GM12891 (cell line): ENCODE measurements at regions not wholly inside any gene's neighbourhood (a gene's known extent, or its start where the extent isn't known, plus 50 kb on each side); places are given as distances from the start of the nearest gene placed in this dataset.
"Not testable (repeated sequence)": the region's sequence is repeated elsewhere in the genome, so short reads cannot be mapped to it uniquely, and the experiment has no call there.

Experiments
- DNase-seq: peaks from one replicate; pipeline ENCODE4 v3.0.0; 2011; ENCODE audit warnings: low spot score; ENCODE audit not compliant: insufficient read length
- FAIRE-seq: peaks from 2 replicates; lab custom pipeline; 2011; peaks lifted over from hg19 to GRCh38; lab: Jason Lieb, UNC
- PAX5 ChIP-seq: IDR thresholded peaks from 2 replicates; pipeline ENCODE4 v1.6.1; 2011; ENCODE audit warnings: low read length, moderate library complexity, mild to moderate bottlenecking; ENCODE audit not compliant: insufficient read depth, severe bottlenecking
- POLR2A ChIP-seq: IDR thresholded peaks from 2 replicates; pipeline ENCODE4 v1.6.1; 2011; ENCODE audit warnings: low read depth, low read length, control low read depth
- POLR2AphosphoS5 ChIP-seq: IDR thresholded peaks from 2 replicates; pipeline ENCODE4 v1.6.1; 2011; ENCODE audit warnings: low read depth, low read length, control low read depth
- POU2F2 ChIP-seq: IDR thresholded peaks from 2 replicates; pipeline ENCODE4 v1.6.1; 2011; ENCODE audit warnings: low read depth, mild to moderate bottlenecking, control low read depth, low read length, moderate library complexity
- SPI1 ChIP-seq: IDR thresholded peaks from 2 replicates; pipeline ENCODE4 v1.6.1; 2011; ENCODE audit warnings: low read depth, low read length, control low read depth
- TAF1 ChIP-seq: IDR thresholded peaks from 2 replicates; pipeline ENCODE4 v1.6.1; 2011; ENCODE audit warnings: low read depth, low read length, control low read depth

GRCh38 chr9:124084087-124084486 lies 72.5 kb downstream of the LHX2 start:
- TF ChIP-seq POLR2AphosphoS5 (no peak), PAX5 (no peak), POU2F2 (no peak), TAF1 (no peak), POLR2A (no peak), SPI1 (no peak)
- FAIRE-seq (no peak), DNase-seq (no peak)

- FAIRE-seq (no peak), DNase-seq (no peak)
- no peak for TF ChIP-seq POLR2A
- no peak for TF ChIP-seq POLR2AphosphoS5
- no peak for TF ChIP-seq TAF1
Measured at GRCh38 chr9:124087226-124087625, 75.7 kb downstream of the LHX2 start.

- FAIRE-seq (no peak), DNase-seq (no peak)
- TF ChIP-seq POLR2AphosphoS5 (no peak), TAF1 (no peak), POU2F2 (no peak), POLR2A (no peak), SPI1 (no peak), PAX5 (no peak)
Measured at GRCh38 chr9:124088476-124088837, 76.9 kb downstream of the LHX2 start.

- not testable (repeated sequence) for DNase-seq, FAIRE-seq
- peak; percentile 17 for TF ChIP-seq PAX5
Measured at GRCh38 chr9:124089631-124090488, 78.3 kb downstream of the LHX2 start.

- TF ChIP-seq POLR2A = no peak
- TF ChIP-seq SPI1 = no peak
- TF ChIP-seq TAF1 = no peak
- TF ChIP-seq PAX5 = no peak
- TF ChIP-seq POLR2AphosphoS5 = no peak
- no peak for TF ChIP-seq POU2F2
- DNase-seq = no peak
- peak; percentile 65 for FAIRE-seq
Measured at GRCh38 chr9:124098141-124098905, 86.8 kb downstream of the LHX2 start.

GRCh38 chr9:124099860-124100259 lies 88.3 kb downstream of the LHX2 start:
- no peak for DNase-seq
- no peak for TF ChIP-seq TAF1
- TF ChIP-seq POU2F2 = no peak
- TF ChIP-seq POLR2A = no peak
- no peak for TF ChIP-seq PAX5
- TF ChIP-seq SPI1 = no peak
- no peak for TF ChIP-seq POLR2AphosphoS5
- no peak for FAIRE-seq

GRCh38 chr9:124101215-124101968 lies 89.8 kb downstream of the LHX2 start:
- TF ChIP-seq SPI1 (no peak), TAF1 (no peak), PAX5 (no peak)
- no peak for FAIRE-seq

GRCh38 chr9:124101969-124102345 lies 90.4 kb downstream of the LHX2 start:
- TF ChIP-seq POLR2AphosphoS5 = no peak
- no peak for TF ChIP-seq TAF1
- DNase-seq (no peak), FAIRE-seq (no peak)

More at GRCh38 chr9:124101215-124101968, 89.8 kb downstream of the LHX2 start:
- no peak for DNase-seq

- no peak for DNase-seq
Measured at GRCh38 chr9:124102363-124102762, 90.8 kb downstream of the LHX2 start.

More at GRCh38 chr9:124102363-124102762, 90.8 kb downstream of the LHX2 start:
- FAIRE-seq = no peak
- TF ChIP-seq POLR2AphosphoS5 = no peak
- no peak for TF ChIP-seq SPI1
- TF ChIP-seq POLR2A = no peak
- TF ChIP-seq TAF1 = no peak
- TF ChIP-seq POU2F2 = no peak
- no peak for TF ChIP-seq PAX5
